ENCODE measurements at regions not wholly inside any gene's neighbourhood (a gene's known extent, or its start where the extent isn't known, plus 50 kb on each side); places are given as distances from the start of the nearest gene placed in this dataset.

GRCh38 chr21:39024538-39024937 lies 158.7 kb downstream of the PSMG1 start:
- H3K36me3 Mint-ChIP-seq, result no peaks in the 10 kb centered on the region
- peaks cover 9% of the 10 kb centered on the region for H3K27me3 Mint-ChIP-seq
- H3K9me3 Mint-ChIP-seq (ENCODE audit: low read depth), result peaks cover 4% of the 10 kb centered on the region
- no peak overlapping the region for H3K27ac Mint-ChIP-seq
- DNase-seq (no peak), ATAC-seq (no peak)
- CTCF ChIA-PET, result no interaction called here
- no peak overlapping the region for H3K4me3 Mint-ChIP-seq
- H3K4me1 Mint-ChIP-seq, result no peaks in the 10 kb centered on the region

DNA sequence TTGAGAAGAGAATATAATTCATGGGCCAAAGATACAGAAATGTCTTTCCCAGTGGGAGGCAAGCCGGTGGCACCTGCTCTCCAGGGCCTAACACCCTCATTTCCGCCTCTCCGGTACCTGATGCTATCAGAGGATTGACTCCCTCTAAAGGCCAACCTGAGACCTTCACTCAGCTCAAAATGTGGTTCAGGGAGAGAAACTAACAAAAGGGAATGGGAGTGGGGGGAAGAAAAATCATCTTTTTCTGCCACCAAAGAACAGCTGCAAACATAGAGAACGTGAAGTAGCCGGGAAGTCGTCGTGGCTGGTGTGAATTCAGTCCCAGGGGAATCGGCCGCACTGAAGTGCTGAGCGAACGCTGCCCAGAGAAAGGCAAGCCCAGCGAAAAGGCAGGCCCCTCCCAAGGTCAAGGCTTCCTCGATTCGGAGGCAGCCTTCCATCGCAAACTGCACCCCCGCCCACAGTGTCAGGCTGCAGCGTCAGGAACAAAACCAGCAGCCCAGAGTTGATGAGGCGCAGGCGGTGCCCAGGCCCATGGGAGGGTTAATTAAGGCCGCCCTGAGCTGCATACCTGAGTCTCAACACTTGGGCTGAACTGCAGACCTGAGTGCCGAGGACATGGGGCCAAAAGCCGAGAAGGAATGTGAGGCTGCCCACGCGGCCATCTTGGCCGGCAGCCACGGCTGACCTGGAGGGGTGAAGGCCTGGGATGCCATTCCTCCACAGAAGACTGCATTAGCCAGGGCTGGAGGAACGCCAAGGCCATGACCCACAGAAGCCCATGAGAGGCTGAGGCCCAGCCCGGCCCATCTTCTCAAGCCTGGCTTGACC lies 160.2 kb downstream of the PSMG1 start:
- Mint-ChIP-seq H3K27me3 (peaks cover 10% of the 10 kb centered on the region), H3K9me3 (ENCODE audit: low read depth) (peaks cover 4% of the 10 kb centered on the region), H3K4me1 (no peaks in the 10 kb centered on the region), H3K36me3 (no peaks in the 10 kb centered on the region), H3K4me3 (no peak overlapping the region), H3K27ac (no peak overlapping the region)
- DNase-seq, result no peak
- CTCF ChIA-PET, result no interaction called here
- no peak for ATAC-seq

DNA sequence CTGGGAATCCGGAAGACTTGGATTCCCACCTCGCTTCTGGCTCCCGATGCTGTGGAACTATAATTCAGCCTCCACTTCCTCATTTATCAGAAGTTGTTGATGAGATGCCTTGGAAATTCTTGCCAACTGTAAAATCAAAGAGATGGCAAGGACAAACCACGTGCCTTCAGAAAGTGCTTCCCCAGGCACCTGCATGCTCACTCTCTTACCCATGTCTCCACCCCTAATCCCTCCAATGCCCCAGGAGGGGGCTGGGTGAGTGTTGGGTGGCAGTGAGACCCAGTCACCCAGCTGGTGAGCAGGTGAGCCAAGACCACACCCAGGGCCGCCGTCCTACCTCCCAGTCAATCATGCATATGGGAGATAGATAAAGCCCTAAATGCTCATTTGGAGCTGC lies 160.8 kb downstream of the PSMG1 start:
- peaks cover 4% of the 10 kb centered on the region for H3K9me3 Mint-ChIP-seq (ENCODE audit: low read depth)
- DNase-seq, result no peak
- no peak overlapping the region for H3K4me3 Mint-ChIP-seq
- CTCF ChIA-PET, result no interaction called here
- no peaks in the 10 kb centered on the region for H3K4me1 Mint-ChIP-seq
- H3K36me3 Mint-ChIP-seq, result no peaks in the 10 kb centered on the region
- no peak overlapping the region for H3K27ac Mint-ChIP-seq
- peaks cover 17% of the 10 kb centered on the region for H3K27me3 Mint-ChIP-seq
- ATAC-seq, result no peak

- no peaks in the 10 kb centered on the region for H3K36me3 Mint-ChIP-seq
- CTCF ChIA-PET, result no interaction called here
- no peak overlapping the region for H3K27ac Mint-ChIP-seq
- H3K27me3 Mint-ChIP-seq, result peaks cover 17% of the 10 kb centered on the region
- ATAC-seq (no peak), DNase-seq (no peak)
- H3K9me3 Mint-ChIP-seq (ENCODE audit: low read depth), result peaks cover 4% of the 10 kb centered on the region
- no peak overlapping the region for H3K4me3 Mint-ChIP-seq
- H3K4me1 Mint-ChIP-seq, result peaks cover 2% of the 10 kb centered on the region
These were observed 161.2 kb downstream of the PSMG1 start for GRCh38 chr21:39022035-39022434.

DNA sequence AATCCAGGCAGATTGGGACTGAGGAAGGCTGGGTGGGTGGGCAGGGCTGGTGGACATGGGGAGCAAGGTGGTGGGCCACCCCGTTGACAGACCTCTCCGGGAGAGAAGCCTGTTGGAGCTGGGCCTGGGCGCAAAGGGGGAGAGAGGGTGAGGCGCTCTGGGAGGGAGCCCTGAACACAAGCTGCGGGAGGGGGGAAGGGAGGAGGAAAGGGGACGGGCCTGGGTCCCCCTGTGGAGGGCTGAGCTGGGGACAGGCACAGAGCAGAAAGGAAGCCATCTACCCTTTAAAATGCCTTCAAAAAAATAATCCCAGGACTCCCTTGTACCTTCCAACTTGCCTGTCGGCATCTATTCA lies 161.8 kb downstream of the PSMG1 start:
- no peak overlapping the region for H3K27ac Mint-ChIP-seq
- ATAC-seq (no peak), DNase-seq (no peak)
- no peaks in the 10 kb centered on the region for H3K36me3 Mint-ChIP-seq
- H3K4me1 Mint-ChIP-seq, result peaks cover 5% of the 10 kb centered on the region
- CTCF ChIA-PET, result no interaction called here
- no peak overlapping the region for H3K4me3 Mint-ChIP-seq
- peaks cover 17% of the 10 kb centered on the region for H3K27me3 Mint-ChIP-seq
- peaks cover 4% of the 10 kb centered on the region for H3K9me3 Mint-ChIP-seq (ENCODE audit: low read depth)

- no peaks in the 10 kb centered on the region for H3K36me3 Mint-ChIP-seq
- DNase-seq, result no peak
- peaks cover 5% of the 10 kb centered on the region for H3K4me1 Mint-ChIP-seq
- no peaks in the 10 kb centered on the region for H3K9me3 Mint-ChIP-seq (ENCODE audit: low read depth)
- no peak for ATAC-seq
- H3K27ac Mint-ChIP-seq, result no peak overlapping the region
- H3K4me3 Mint-ChIP-seq, result no peak overlapping the region
- CTCF ChIA-PET, result no interaction called here
- peaks cover 17% of the 10 kb centered on the region for H3K27me3 Mint-ChIP-seq
These were observed 162.3 kb downstream of the PSMG1 start for GRCh38 chr21:39020751-39021477.

- CTCF ChIA-PET, result no interaction called here
- Mint-ChIP-seq H3K4me3 (no peak overlapping the region), H3K9me3 (ENCODE audit: low read depth) (peaks cover 2% of the 10 kb centered on the region), H3K27ac (no peak overlapping the region), H3K4me1 (peaks cover 5% of the 10 kb centered on the region), H3K36me3 (no peaks in the 10 kb centered on the region), H3K27me3 (peaks cover 17% of the 10 kb centered on the region)
- ATAC-seq, result no peak
- DNase-seq, result no peak
These were observed 164.5 kb downstream of the PSMG1 start for GRCh38 chr21:39018730-39019129.

DNA sequence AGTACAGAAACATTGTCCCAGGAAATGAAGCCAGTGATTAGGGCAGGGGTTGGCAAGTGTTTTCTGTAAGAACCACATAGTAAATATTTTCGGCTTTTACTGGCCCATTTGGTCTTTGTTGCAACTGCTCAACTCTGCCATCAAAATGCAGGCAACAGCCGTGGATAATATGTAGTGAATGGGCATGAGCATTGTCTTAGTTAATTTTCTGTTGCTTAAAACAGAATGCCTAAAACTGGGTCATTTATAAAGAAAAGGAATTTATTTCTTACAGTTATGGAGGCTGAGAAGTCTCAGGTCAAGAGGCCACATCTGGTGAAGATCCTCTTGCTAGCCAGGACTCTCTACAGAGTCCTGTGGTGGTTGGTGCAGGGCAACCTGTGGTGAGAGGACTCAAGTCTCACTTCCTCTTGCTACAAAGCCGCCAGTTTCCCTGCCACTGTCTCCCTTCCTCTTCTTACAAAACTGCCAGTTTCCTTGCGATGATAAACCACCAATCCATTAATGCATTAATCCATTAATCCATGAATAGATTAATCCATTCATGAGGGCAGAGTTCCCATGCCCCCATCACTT lies 166.4 kb downstream of the PSMG1 start:
- H3K27me3 Mint-ChIP-seq, result peaks cover 17% of the 10 kb centered on the region
- H3K9me3 Mint-ChIP-seq (ENCODE audit: low read depth), result peaks cover 2% of the 10 kb centered on the region
- no peaks in the 10 kb centered on the region for H3K36me3 Mint-ChIP-seq
- CTCF ChIA-PET, result no interaction called here
- no peak overlapping the region for H3K27ac Mint-ChIP-seq
- ATAC-seq (no peak), DNase-seq (no peak)
- H3K4me1 Mint-ChIP-seq, result peaks cover 5% of the 10 kb centered on the region
- H3K4me3 Mint-ChIP-seq, result no peak overlapping the region

- ATAC-seq (no peak), DNase-seq (no peak)
- H3K36me3 Mint-ChIP-seq, result no peaks in the 10 kb centered on the region
- CTCF ChIA-PET, result no interaction called here
- H3K27ac Mint-ChIP-seq, result no peak overlapping the region
- H3K4me1 Mint-ChIP-seq, result peaks cover 5% of the 10 kb centered on the region
- H3K27me3 Mint-ChIP-seq, result peaks cover 14% of the 10 kb centered on the region
- H3K4me3 Mint-ChIP-seq, result no peak overlapping the region
- H3K9me3 Mint-ChIP-seq (ENCODE audit: low read depth), result peaks cover 2% of the 10 kb centered on the region
These were observed 168.5 kb downstream of the PSMG1 start for GRCh38 chr21:39014747-39015146.

GRCh38 chr21:39012326-39013230 lies 170.7 kb downstream of the PSMG1 start:
- DNase-seq, result no peak
- Mint-ChIP-seq H3K4me3 (no peak overlapping the region), H3K27ac (no peak overlapping the region), H3K36me3 (no peaks in the 10 kb centered on the region), H3K9me3 (ENCODE audit: low read depth) (peaks cover 2% of the 10 kb centered on the region), H3K27me3 (peaks cover 1% of the 10 kb centered on the region), H3K4me1 (peaks cover 5% of the 10 kb centered on the region)
- ATAC-seq, result no peak
- CTCF ChIA-PET, result no interaction called here

DNA sequence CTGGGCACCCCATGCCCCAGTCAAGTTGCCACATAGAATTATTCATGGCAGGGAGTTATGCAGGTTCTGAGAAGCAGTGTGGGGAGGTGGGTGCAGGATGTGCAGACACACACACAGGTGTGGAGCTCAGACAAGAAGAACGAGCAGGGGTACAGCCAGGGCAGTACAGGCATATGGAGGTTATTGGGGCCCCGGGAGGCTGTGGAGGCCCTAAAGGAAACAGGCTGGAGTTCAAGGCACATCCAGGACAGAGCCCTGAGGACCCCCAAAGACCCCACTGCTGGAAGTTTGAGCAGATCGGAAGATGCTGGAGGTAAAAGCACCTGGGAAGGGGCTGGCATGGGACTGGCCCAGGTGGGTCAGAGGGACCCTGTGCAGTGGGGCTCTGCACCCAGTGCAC lies 171.3 kb downstream of the PSMG1 start:
- Mint-ChIP-seq H3K27me3 (peaks cover 5% of the 10 kb centered on the region), H3K4me3 (no peak overlapping the region), H3K9me3 (ENCODE audit: low read depth) (peaks cover 2% of the 10 kb centered on the region), H3K36me3 (no peaks in the 10 kb centered on the region), H3K4me1 (peaks cover 2% of the 10 kb centered on the region), H3K27ac (no peak overlapping the region)
- ATAC-seq (no peak), DNase-seq (no peak)
- CTCF ChIA-PET, result no interaction called here

GRCh38 chr21:39010629-39011404 lies 172.4 kb downstream of the PSMG1 start:
- Mint-ChIP-seq H3K27ac (no peak overlapping the region), H3K4me3 (no peak overlapping the region), H3K27me3 (peaks cover 9% of the 10 kb centered on the region), H3K4me1 (no peaks in the 10 kb centered on the region), H3K9me3 (ENCODE audit: low read depth) (peaks cover 2% of the 10 kb centered on the region), H3K36me3 (no peaks in the 10 kb centered on the region)
- DNase-seq (no peak), ATAC-seq (no peak)
- CTCF ChIA-PET, result no interaction called here

Measured in activated CD8-positive, alpha-beta memory T cell treated with anti-CD3 and anti-CD28 coated beads, Interleukin-2, amount 10 ng/mL, durations not matched to agents 7 days and 5 days (primary cell).